HEK293 (cell line): ENCODE measurements at regions not wholly inside any gene's neighbourhood (a gene's known extent, or its start where the extent isn't known, plus 50 kb on each side); places are given as distances from the start of the nearest gene placed in this dataset.
A peak's percentile ranks its signal among the peaks of the same experiment; 100 is the strongest.
"Not testable (repeated sequence)": the region's sequence is repeated elsewhere in the genome, so short reads cannot be mapped to it uniquely, and the experiment has no call there.

Source experiments
- CTCF ChIA-PET: fragments of 350-600 bp; formaldehyde crosslinking; extraction: SDS; loops from one replicate; lab custom pipeline; 2021; ENCODE audit warnings: antibody characterized with exemption; lab: Yijun Ruan, JAX
- POLR2A ChIA-PET: fragments of 300-600 bp; formaldehyde crosslinking; extraction: SDS; loops from one replicate; lab custom pipeline; 2020; ENCODE audit warnings: antibody characterized with exemption, inconsistent platforms; lab: Yijun Ruan, JAX
- H3K27ac ChIP-seq: fragments of 200-500 bp; sonication (Bioruptor generic); 2 replicates; pipeline ENCODE4 v1.5.1; 2014; ENCODE audit warnings: low read depth, low read length, control low read depth, inconsistent platforms; ENCODE audit errors: extremely low read depth
- H3K36me3 ChIP-seq, 2 experiments: fragments of 200-500 bp in 1 of 2; sonication (Bioruptor generic) in 1 of 2; 1 replicate in 1 of 2; 2 replicates in 1 of 2; pipeline ENCODE4 v1.5.1; 2014 to 2017; ENCODE audit warnings: inconsistent platforms in 2 of 2, low read length in 2 of 2; ENCODE audit not compliant: control insufficient read depth in 2 of 2, insufficient read depth in 1 of 2
- H3K4me1 ChIP-seq: fragments of 200-500 bp; sonication (Bioruptor generic); 2 replicates; pipeline ENCODE4 v1.5.1; 2014; ENCODE audit warnings: mild to moderate bottlenecking, low read length, inconsistent platforms; ENCODE audit not compliant: control insufficient read depth, insufficient read depth
- H3K4me3 ChIP-seq: 2 replicates; pipeline ENCODE4 v1.5.1; 2011; ENCODE audit warnings: low read depth, mild to moderate bottlenecking, control low read depth, low read length, moderate library complexity
- H3K9me3 ChIP-seq: fragments of 200-500 bp; sonication (Bioruptor generic); 2 replicates; pipeline ENCODE4 v1.5.1; 2014; ENCODE audit warnings: low read depth, low read length, inconsistent platforms; ENCODE audit not compliant: control insufficient read depth, insufficient read depth
- GLIS1 ChIP-seq: fragments of 450-650 bp; formaldehyde crosslinking; IDR thresholded peaks from 2 replicates; pipeline ENCODE4 v1.5.1; 2016; ENCODE audit warnings: missing biosample characterization, missing genetic modification characterization
- KLF10 ChIP-seq: fragments of 450-650 bp; IDR thresholded peaks from 2 replicates; pipeline ENCODE4 v1.5.1; 2018; ENCODE audit warnings: missing biosample characterization, mild to moderate bottlenecking, missing genetic modification characterization
- KLF17 ChIP-seq: fragments of 450-650 bp; formaldehyde crosslinking; IDR thresholded peaks from 2 replicates; pipeline ENCODE4 v1.5.1; 2016; ENCODE audit warnings: missing biosample characterization, missing genetic modification characterization
- OVOL3 ChIP-seq: fragments of 450-650 bp; formaldehyde crosslinking; IDR thresholded peaks from 2 replicates; pipeline ENCODE4 v1.5.1; 2016; ENCODE audit warnings: missing biosample characterization, missing genetic modification characterization
- SETDB1 ChIP-seq: IDR thresholded peaks from one replicate; pipeline ENCODE4 v1.6.1; 2017; ENCODE audit warnings: mild to moderate bottlenecking, low read length, moderate library complexity, mixed read lengths; ENCODE audit not compliant: insufficient read length
- SP3 ChIP-seq: fragments of 450-650 bp; formaldehyde crosslinking; IDR thresholded peaks from 2 replicates; pipeline ENCODE4 v1.5.1; 2016; ENCODE audit warnings: missing biosample characterization, missing genetic modification characterization
- YY1 ChIP-seq: fragments of 450-650 bp; formaldehyde crosslinking; IDR thresholded peaks from 2 replicates; pipeline ENCODE4 v1.5.1; 2018; ENCODE audit warnings: missing biosample characterization, missing genetic modification characterization
- ZBTB8A ChIP-seq: fragments of 450-650 bp; formaldehyde crosslinking; IDR thresholded peaks from 2 replicates; pipeline ENCODE4 v1.5.1; 2016; ENCODE audit warnings: missing biosample characterization, missing genetic modification characterization
- ZNF132 ChIP-seq: fragments of 450-650 bp; formaldehyde crosslinking; IDR thresholded peaks from 2 replicates; pipeline ENCODE4 v1.5.1; 2017; ENCODE audit warnings: missing biosample characterization, missing genetic modification characterization, borderline replicate concordance
- ZNF155 ChIP-seq: fragments of 450-650 bp; formaldehyde crosslinking; IDR thresholded peaks from 2 replicates; pipeline ENCODE4 v1.5.1; 2016; ENCODE audit warnings: missing biosample characterization, missing genetic modification characterization
- ZNF16 ChIP-seq: fragments of 450-650 bp; formaldehyde crosslinking; IDR thresholded peaks from 2 replicates; pipeline ENCODE4 v1.5.1; 2016; ENCODE audit warnings: low read depth, missing biosample characterization, missing genetic modification characterization
- ZNF169 ChIP-seq: fragments of 450-650 bp; formaldehyde crosslinking; IDR thresholded peaks from 2 replicates; pipeline ENCODE4 v1.5.1; 2016; ENCODE audit warnings: missing biosample characterization, missing genetic modification characterization
- ZNF274 ChIP-seq, 2 experiments: fragments of 200-500 bp in 1 of 2; fragments of 450-650 bp in 1 of 2; sonication (Bioruptor generic) in 1 of 2; formaldehyde crosslinking in 1 of 2; IDR thresholded peaks; 2 replicates each; pipeline versions ENCODE4 v1.5.1 to v1.6.1; 2014 to 2016; ENCODE audit warnings: borderline replicate concordance in 1 of 2, inconsistent platforms in 1 of 2, low read length in 1 of 2, missing biosample characterization in 1 of 2, missing genetic modification characterization in 1 of 2
- ZNF426 ChIP-seq: fragments of 450-650 bp; formaldehyde crosslinking; IDR thresholded peaks from 2 replicates; pipeline ENCODE4 v1.5.1; 2017; ENCODE audit warnings: missing biosample characterization, missing genetic modification characterization, mild to moderate bottlenecking, inconsistent platforms, moderate library complexity
- ZNF514 ChIP-seq: fragments of 450-650 bp; formaldehyde crosslinking; IDR thresholded peaks from 2 replicates; pipeline ENCODE4 v1.5.1; 2016; ENCODE audit warnings: missing biosample characterization, missing genetic modification characterization
- ZNF548 ChIP-seq: fragments of 450-650 bp; formaldehyde crosslinking; IDR thresholded peaks from 2 replicates; pipeline ENCODE4 v1.5.1; 2016; ENCODE audit warnings: missing biosample characterization, missing genetic modification characterization
- ZNF558 ChIP-seq: fragments of 450-650 bp; formaldehyde crosslinking; IDR thresholded peaks from 2 replicates; pipeline ENCODE4 v1.5.1; 2016; ENCODE audit warnings: missing biosample characterization, missing genetic modification characterization
- ZNF585B ChIP-seq: fragments of 450-650 bp; formaldehyde crosslinking; IDR thresholded peaks from 2 replicates; pipeline ENCODE4 v1.5.1; 2016; ENCODE audit warnings: missing biosample characterization, missing genetic modification characterization
- ZNF629 ChIP-seq: fragments of 450-650 bp; formaldehyde crosslinking; IDR thresholded peaks from 2 replicates; pipeline ENCODE4 v1.5.1; 2017; ENCODE audit warnings: missing biosample characterization, missing genetic modification characterization
- ZNF660 ChIP-seq: fragments of 450-650 bp; IDR thresholded peaks from 2 replicates; pipeline ENCODE4 v1.5.1; 2018; ENCODE audit warnings: missing biosample characterization, mild to moderate bottlenecking, missing genetic modification characterization
- ZNF837 ChIP-seq: fragments of 450-650 bp; formaldehyde crosslinking; IDR thresholded peaks from 2 replicates; pipeline ENCODE4 v1.5.1; 2016; ENCODE audit warnings: missing biosample characterization, missing genetic modification characterization
- TF ChIP-seq, protein P1 (sequence below): fragments of 450-650 bp; IDR thresholded peaks from 2 replicates; pipeline ENCODE4 v1.5.1; 2018; ENCODE audit warnings: missing biosample characterization, mild to moderate bottlenecking, missing genetic modification characterization
- TF ChIP-seq, protein P2 (sequence below): fragments of 450-650 bp; formaldehyde crosslinking; conservative IDR thresholded peaks from 2 replicates; pipeline ENCODE4 v1.5.1; 2016; ENCODE audit warnings: low read depth, missing biosample characterization, missing genetic modification characterization
- TF ChIP-seq, protein P3 (sequence below): fragments of 450-650 bp; formaldehyde crosslinking; IDR thresholded peaks from 2 replicates; pipeline ENCODE4 v1.5.1; 2016; ENCODE audit warnings: missing biosample characterization, missing genetic modification characterization

DNA sequence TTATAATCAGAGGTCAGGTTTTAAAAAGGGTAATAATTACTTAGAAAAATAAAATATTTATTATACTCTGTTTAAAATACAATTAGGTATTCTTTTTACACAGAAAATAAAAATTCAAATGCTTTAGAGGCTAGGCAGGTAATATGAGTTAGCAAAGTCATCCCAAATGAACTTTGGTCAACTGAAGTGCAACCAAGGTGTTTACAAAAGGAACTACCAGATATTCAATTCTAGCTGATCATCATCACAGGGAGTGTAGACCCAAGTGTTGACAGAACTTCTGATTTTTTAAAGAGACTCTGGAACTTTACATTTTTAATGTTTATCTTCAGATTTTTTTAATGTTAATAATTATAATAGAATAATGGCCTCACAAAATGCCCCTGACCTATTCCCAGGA lies 59.3 kb upstream of the COL5A2 start:
- no peak overlapping the region for H3K27ac ChIP-seq
- H3K36me3 ChIP-seq: no peaks in the 10 kb centered on the region
- H3K4me3 ChIP-seq: no peak overlapping the region
- POLR2A ChIA-PET: no interaction called here
- no peak for TF ChIP-seq ZNF629 (tag by site-specific recombination)
- no peak for TF ChIP-seq YY1 (tag by site-specific recombination)
- no peak for TF ChIP-seq GLIS1 (tag by site-specific recombination)
- TF ChIP-seq, protein P1, sequence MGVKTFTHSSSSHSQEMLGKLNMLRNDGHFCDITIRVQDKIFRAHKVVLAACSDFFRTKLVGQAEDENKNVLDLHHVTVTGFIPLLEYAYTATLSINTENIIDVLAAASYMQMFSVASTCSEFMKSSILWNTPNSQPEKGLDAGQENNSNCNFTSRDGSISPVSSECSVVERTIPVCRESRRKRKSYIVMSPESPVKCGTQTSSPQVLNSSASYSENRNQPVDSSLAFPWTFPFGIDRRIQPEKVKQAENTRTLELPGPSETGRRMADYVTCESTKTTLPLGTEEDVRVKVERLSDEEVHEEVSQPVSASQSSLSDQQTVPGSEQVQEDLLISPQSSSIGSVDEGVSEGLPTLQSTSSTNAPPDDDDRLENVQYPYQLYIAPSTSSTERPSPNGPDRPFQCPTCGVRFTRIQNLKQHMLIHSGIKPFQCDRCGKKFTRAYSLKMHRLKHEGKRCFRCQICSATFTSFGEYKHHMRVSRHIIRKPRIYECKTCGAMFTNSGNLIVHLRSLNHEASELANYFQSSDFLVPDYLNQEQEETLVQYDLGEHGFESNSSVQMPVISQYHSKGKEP: no peak
- no peak for TF ChIP-seq ZNF155 (tag by site-specific recombination)
- no peak for TF ChIP-seq ZNF514 (tag by site-specific recombination)
- TF ChIP-seq OVOL3: no peak
- TF ChIP-seq SP3 (tag by site-specific recombination): no peak
- TF ChIP-seq ZNF660: no peak
- no peak for TF ChIP-seq ZNF169 (tag by site-specific recombination)
- no peak for TF ChIP-seq ZNF274 (IDR thresholded peaks at IDR 0.05; ENCODE audit: low read length)
- no peak for TF ChIP-seq ZNF274 (tag by site-specific recombination; IDR thresholded peaks at IDR 0.05; ENCODE audit: borderline replicate concordance)
- TF ChIP-seq, all 188 proteins: peak for 0
- H3K4me1 ChIP-seq: no peaks in the 10 kb centered on the region
- CTCF ChIA-PET: no interaction called here
- H3K9me3 ChIP-seq: no peaks in the 10 kb centered on the region

GRCh38 chr2:189243843-189244242 lies 64.3 kb upstream of the COL5A2 start:
- CTCF ChIA-PET: not testable (repeated sequence)
- TF ChIP-seq ZNF585B (tag by site-specific recombination): peak; percentile 75

GRCh38 chr2:189247276-189247675 lies 67.7 kb upstream of the COL5A2 start:
- Histone ChIP-seq H3K9me3 (no peaks in the 10 kb centered on the region), H3K36me3 (no peaks in the 10 kb centered on the region), H3K27ac (no peak overlapping the region), H3K4me1 (0 out of 2 replicates have a peak, but pooled peaks cover 2% of the 10 kb centered on the region), H3K4me3 (no peak overlapping the region)
- POLR2A ChIA-PET: no interaction called here
- CTCF ChIA-PET: interaction anchor here (0.7 kb wide), 1 partner anchor 153 kb away, joined by 3 read pairs; no protein-coding TSS in a partner anchor
- TF ChIP-seq ZNF16 (tag by site-specific recombination): no peak
- TF ChIP-seq ZNF548 (tag by site-specific recombination): no peak
- no peak for TF ChIP-seq ZBTB8A
- no peak for TF ChIP-seq ZNF558 (tag by site-specific recombination)
- TF ChIP-seq KLF17 (tag by site-specific recombination): no peak
- TF ChIP-seq ZNF132 (tag by site-specific recombination): no peak
- TF ChIP-seq OVOL3: no peak
- no peak for TF ChIP-seq ZNF837 (tag by site-specific recombination)
- TF ChIP-seq ZNF426 (tag by site-specific recombination): no peak
- TF ChIP-seq SETDB1: no peak
- no peak for TF ChIP-seq KLF10 (tag by site-specific recombination)
- TF ChIP-seq, protein P2, sequence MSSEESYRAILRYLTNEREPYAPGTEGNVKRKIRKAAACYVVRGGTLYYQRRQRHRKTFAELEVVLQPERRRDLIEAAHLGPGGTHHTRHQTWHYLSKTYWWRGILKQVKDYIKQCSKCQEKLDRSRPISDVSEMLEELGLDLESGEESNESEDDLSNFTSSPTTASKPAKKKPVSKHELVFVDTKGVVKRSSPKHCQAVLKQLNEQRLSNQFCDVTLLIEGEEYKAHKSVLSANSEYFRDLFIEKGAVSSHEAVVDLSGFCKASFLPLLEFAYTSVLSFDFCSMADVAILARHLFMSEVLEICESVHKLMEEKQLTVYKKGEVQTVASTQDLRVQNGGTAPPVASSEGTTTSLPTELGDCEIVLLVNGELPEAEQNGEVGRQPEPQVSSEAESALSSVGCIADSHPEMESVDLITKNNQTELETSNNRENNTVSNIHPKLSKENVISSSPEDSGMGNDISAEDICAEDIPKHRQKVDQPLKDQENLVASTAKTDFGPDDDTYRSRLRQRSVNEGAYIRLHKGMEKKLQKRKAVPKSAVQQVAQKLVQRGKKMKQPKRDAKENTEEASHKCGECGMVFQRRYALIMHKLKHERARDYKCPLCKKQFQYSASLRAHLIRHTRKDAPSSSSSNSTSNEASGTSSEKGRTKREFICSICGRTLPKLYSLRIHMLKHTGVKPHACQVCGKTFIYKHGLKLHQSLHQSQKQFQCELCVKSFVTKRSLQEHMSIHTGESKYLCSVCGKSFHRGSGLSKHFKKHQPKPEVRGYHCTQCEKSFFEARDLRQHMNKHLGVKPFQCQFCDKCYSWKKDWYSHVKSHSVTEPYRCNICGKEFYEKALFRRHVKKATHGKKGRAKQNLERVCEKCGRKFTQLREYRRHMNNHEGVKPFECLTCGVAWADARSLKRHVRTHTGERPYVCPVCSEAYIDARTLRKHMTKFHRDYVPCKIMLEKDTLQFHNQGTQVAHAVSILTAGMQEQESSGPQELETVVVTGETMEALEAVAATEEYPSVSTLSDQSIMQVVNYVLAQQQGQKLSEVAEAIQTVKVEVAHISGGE (tag by site-specific recombination): no peak
- TF ChIP-seq, protein P3, sequence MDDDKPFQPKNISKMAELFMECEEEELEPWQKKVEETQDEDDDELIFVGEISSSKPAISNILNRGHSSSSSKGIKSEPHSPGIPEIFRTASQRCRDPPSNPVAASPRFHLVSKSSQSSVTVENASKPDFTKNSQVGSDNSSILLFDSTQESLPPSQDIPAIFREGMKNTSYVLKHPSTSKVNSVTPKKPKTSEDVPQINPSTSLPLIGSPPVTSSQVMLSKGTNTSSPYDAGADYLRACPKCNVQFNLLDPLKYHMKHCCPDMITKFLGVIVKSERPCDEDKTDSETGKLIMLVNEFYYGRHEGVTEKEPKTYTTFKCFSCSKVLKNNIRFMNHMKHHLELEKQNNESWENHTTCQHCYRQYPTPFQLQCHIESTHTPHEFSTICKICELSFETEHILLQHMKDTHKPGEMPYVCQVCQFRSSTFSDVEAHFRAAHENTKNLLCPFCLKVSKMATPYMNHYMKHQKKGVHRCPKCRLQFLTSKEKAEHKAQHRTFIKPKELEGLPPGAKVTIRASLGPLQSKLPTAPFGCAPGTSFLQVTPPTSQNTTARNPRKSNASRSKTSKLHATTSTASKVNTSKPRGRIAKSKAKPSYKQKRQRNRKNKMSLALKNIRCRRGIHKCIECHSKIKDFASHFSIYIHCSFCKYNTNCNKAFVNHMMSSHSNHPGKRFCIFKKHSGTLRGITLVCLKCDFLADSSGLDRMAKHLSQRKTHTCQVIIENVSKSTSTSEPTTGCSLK (tag by site-specific recombination): no peak

More at GRCh38 chr2:189243843-189244242, 64.3 kb upstream of the COL5A2 start:
- H3K36me3 ChIP-seq, H3K27ac ChIP-seq, H3K4me3 ChIP-seq, H3K4me1 ChIP-seq, POLR2A ChIA-PET, H3K9me3 ChIP-seq: not testable (repeated sequence)
